SK-N-SH (cell line): ENCODE measurements at regions not wholly inside any gene's neighbourhood (a gene's known extent, or its start where the extent isn't known, plus 50 kb on each side); places are given as distances from the start of the nearest gene placed in this dataset.

Experiments used
- CTCF ChIA-PET: fragments of 300-600, 350-600 bp; formaldehyde crosslinking; extraction: SDS; loops from one replicate; lab custom pipeline; 2021; lab: Yijun Ruan, JAX
- POLR2A ChIA-PET: fragments of 350-600 bp; sonication (Branson Sonifier 250); formaldehyde crosslinking; extraction: SDS; loops from one replicate; lab custom pipeline; 2020; ENCODE audit warnings: antibody characterized with exemption, inconsistent platforms; lab: Yijun Ruan, JAX
- DNase-seq: peaks from one replicate; pipeline ENCODE4 v3.0.0; 2012
- H2AFZ ChIP-seq: fragments of 200-600 bp; sonication (generic); 2 replicates; pipeline ENCODE4 v1.8.1; 2016; ENCODE audit warnings: antibody characterized with exemption, mild to moderate bottlenecking, low read depth
- H3F3A ChIP-seq: fragments of 200-600 bp; sonication (generic); replicated peaks from 2 replicates; pipeline ENCODE3; 2016; ENCODE audit warnings: antibody characterized with exemption, mild to moderate bottlenecking; ENCODE audit not compliant: insufficient read depth
- H3K27ac ChIP-seq, 2 experiments: fragments of 200-500 bp in 1 of 2; fragments of 200-600 bp in 1 of 2; sonication (Bioruptor generic) in 1 of 2; sonication (generic), shearing (Covaris generic) in 1 of 2; 2 replicates each; pipeline versions ENCODE4 v1.5.1 to v1.6.1; 2014 to 2016; ENCODE audit warnings: low read depth in 2 of 2, inconsistent platforms in 1 of 2, low read length in 1 of 2, mild to moderate bottlenecking in 1 of 2, mixed read lengths in 1 of 2
- H3K27me3 ChIP-seq: fragments of 200-600 bp; sonication (generic), shearing (Covaris generic); 2 replicates; pipeline ENCODE4 v1.6.1; 2016; ENCODE audit warnings: mixed run types; ENCODE audit not compliant: insufficient read depth
- H3K36me3 ChIP-seq, 2 experiments: fragments of 200-500 bp in 1 of 2; fragments of 200-600 bp in 1 of 2; sonication (Bioruptor generic) in 1 of 2; sonication (generic) in 1 of 2; replicated peaks in 1 of 2; 2 replicates each; pipeline versions ENCODE3 to v1.5.1; 2014 to 2016; ENCODE audit warnings: low read length in 1 of 2, mild to moderate bottlenecking in 1 of 2; ENCODE audit not compliant: insufficient read depth in 2 of 2, control insufficient read depth in 1 of 2
- H3K4me1 ChIP-seq, 2 experiments: fragments of 200-500 bp in 1 of 2; fragments of 200-600 bp in 1 of 2; sonication (Bioruptor generic) in 1 of 2; sonication (generic), shearing (Covaris generic) in 1 of 2; 2 replicates each; pipeline versions ENCODE4 v1.5.1 to v1.6.1; 2014 to 2016; ENCODE audit warnings: low read depth in 1 of 2, low read length in 1 of 2, mixed run types in 1 of 2; ENCODE audit not compliant: insufficient read depth in 2 of 2, control insufficient read depth in 1 of 2
- H3K4me2 ChIP-seq: fragments of 200-600 bp; sonication (generic), shearing (Covaris generic); 2 replicates; pipeline ENCODE4 v1.6.1; 2017; ENCODE audit warnings: mixed run types
- H3K4me3 ChIP-seq, 2 experiments: fragments of 200-500 bp in 1 of 2; fragments of 200-600 bp in 1 of 2; sonication (Bioruptor generic) in 1 of 2; sonication (generic), shearing (Covaris generic) in 1 of 2; 2 replicates each; pipeline versions ENCODE4 v1.5.1 to v1.8.1; 2014 to 2016; ENCODE audit warnings: low read depth in 2 of 2, inconsistent platforms in 1 of 2, low read length in 1 of 2, mild to moderate bottlenecking in 1 of 2, mixed read lengths in 1 of 2, moderate library complexity in 1 of 2
- H3K79me2 ChIP-seq: fragments of 200-600 bp; sonication (generic); 2 replicates; pipeline ENCODE4 v1.8.1; 2017; ENCODE audit warnings: mild to moderate bottlenecking; ENCODE audit not compliant: insufficient read depth
- H3K9ac ChIP-seq: fragments of 200-600 bp; sonication (generic); 2 replicates; pipeline ENCODE4 v1.6.1; 2017; ENCODE audit warnings: mixed run types
- H3K9me2 ChIP-seq: fragments of 200-600 bp; sonication (generic); 2 replicates; pipeline ENCODE4 v1.6.1; 2017; ENCODE audit warnings: mixed run types
- H3K9me3 ChIP-seq: fragments of 200-600 bp; sonication (generic); 2 replicates; pipeline ENCODE4 v1.6.1; 2017; ENCODE audit warnings: mixed run types, mild to moderate bottlenecking, moderate library complexity
- H4K20me1 ChIP-seq: fragments of 200-600 bp; sonication (generic); 2 replicates; pipeline ENCODE4 v1.6.1; 2017; ENCODE audit warnings: mild to moderate bottlenecking, mixed run types; ENCODE audit not compliant: insufficient read depth
- CHD2 ChIP-seq: fragments of 150-350 bp; IDR thresholded peaks from 2 replicates; pipeline ENCODE4 v1.6.1; 2018; ENCODE audit warnings: low read length; ENCODE audit not compliant: partially characterized antibody
- ELF1 ChIP-seq: IDR thresholded peaks from 2 replicates; pipeline ENCODE4 v1.4.0; 2012
- EP300 ChIP-seq, 2 experiments: IDR thresholded peaks; 2 replicates each; pipeline versions ENCODE4 v1.4.0 to v1.6.1; 2012; ENCODE audit warnings: borderline replicate concordance in 1 of 2, low read depth in 1 of 2, low read length in 1 of 2
- EZH2phosphoT487 ChIP-seq: fragments of 200-600 bp; sonication (generic); IDR thresholded peaks from 2 replicates; pipeline ENCODE4 v1.6.1; 2017; ENCODE audit warnings: low read depth, mixed run types, mild to moderate bottlenecking, antibody characterized with exemption, moderate library complexity, borderline replicate concordance
- FOSL2 ChIP-seq: IDR thresholded peaks from 2 replicates; pipeline ENCODE4 v1.4.0; 2012; ENCODE audit warnings: low read depth, mild to moderate bottlenecking, moderate library complexity, borderline replicate concordance
- FOXJ3 ChIP-seq: sonication (generic); formaldehyde crosslinking; IDR thresholded peaks from 2 replicates; pipeline ENCODE4 v1.5.1; 2020; ENCODE audit warnings: mild to moderate bottlenecking, missing genetic modification reagents
- MEF2A ChIP-seq: IDR thresholded peaks from 2 replicates; pipeline ENCODE4 v1.4.0; 2012; ENCODE audit warnings: low read depth, borderline replicate concordance
- MXI1 ChIP-seq: IDR thresholded peaks from 2 replicates; pipeline ENCODE4 v1.6.1; 2012; ENCODE audit warnings: mild to moderate bottlenecking, low read depth, low read length, improper control_type of control experiment
- NFIC ChIP-seq: IDR thresholded peaks from 2 replicates; pipeline ENCODE4 v1.4.0; 2012; ENCODE audit warnings: borderline replicate concordance
- SIN3A ChIP-seq: IDR thresholded peaks from 2 replicates; pipeline ENCODE4 v1.6.1; 2012; ENCODE audit warnings: low read depth, mild to moderate bottlenecking, low read length, moderate library complexity, borderline replicate concordance
- SMC3 ChIP-seq: IDR thresholded peaks from 2 replicates; pipeline ENCODE4 v1.6.1; 2012; ENCODE audit warnings: low read depth, low read length, improper control_type of control experiment
- TAF1 ChIP-seq: IDR thresholded peaks from 2 replicates; pipeline ENCODE4 v1.6.1; 2012; ENCODE audit warnings: low read depth, mild to moderate bottlenecking, low read length, moderate library complexity, borderline replicate concordance
- TCF12 ChIP-seq: IDR thresholded peaks from 2 replicates; pipeline ENCODE4 v1.4.0; 2012
- YY1 ChIP-seq: IDR thresholded peaks from 2 replicates; pipeline ENCODE4 v1.4.0; 2012; ENCODE audit warnings: low read depth, mild to moderate bottlenecking
- WGBS: methylation state at CpG from one replicate; pipeline ENCODE4 v1.1.6; 2017; ENCODE audit warnings: low lambda C conversion rate; 5-methylcytosine and 5-hydroxymethylcytosine counted together
- TF ChIP-seq, protein P1 (sequence below): IDR thresholded peaks from 2 replicates; pipeline ENCODE4 v1.4.0; 2012; ENCODE audit warnings: low read depth, borderline replicate concordance
- TF ChIP-seq, protein P2 (sequence below): IDR thresholded peaks from 2 replicates; pipeline ENCODE4; 2012
- TF ChIP-seq, protein P3 (sequence below): IDR thresholded peaks from 2 replicates; pipeline ENCODE4 v1.6.1; 2012; ENCODE audit warnings: mild to moderate bottlenecking, low read depth, low read length, moderate library complexity

DNA sequence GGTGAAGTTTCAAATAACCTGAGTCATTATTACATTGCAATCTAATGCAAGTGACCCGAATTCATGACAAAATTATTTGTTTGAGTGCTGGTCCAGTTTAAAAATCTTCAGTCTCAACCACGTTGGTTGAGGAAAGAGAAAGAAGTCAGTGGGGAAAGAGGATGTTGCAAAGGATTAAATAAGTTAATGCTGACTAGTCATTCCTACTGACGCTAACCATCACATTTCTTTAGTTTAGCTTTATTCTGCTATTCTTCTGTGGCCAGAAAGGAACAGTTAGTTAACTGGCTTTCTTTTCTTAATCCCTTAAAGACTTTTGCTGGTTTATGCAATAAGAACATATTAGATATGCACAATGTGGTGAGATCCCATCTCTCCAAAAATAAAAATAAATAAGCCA, 143.8 kb upstream of the FAM83B start:
- TF ChIP-seq, protein P1, sequence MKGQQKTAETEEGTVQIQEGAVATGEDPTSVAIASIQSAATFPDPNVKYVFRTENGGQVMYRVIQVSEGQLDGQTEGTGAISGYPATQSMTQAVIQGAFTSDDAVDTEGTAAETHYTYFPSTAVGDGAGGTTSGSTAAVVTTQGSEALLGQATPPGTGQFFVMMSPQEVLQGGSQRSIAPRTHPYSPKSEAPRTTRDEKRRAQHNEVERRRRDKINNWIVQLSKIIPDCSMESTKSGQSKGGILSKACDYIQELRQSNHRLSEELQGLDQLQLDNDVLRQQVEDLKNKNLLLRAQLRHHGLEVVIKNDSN: no peak
- no peak for TF ChIP-seq MXI1
- no peak for DNase-seq
- 4% methylated on average over 3 of the region's 3 CpGs for WGBS

DNA sequence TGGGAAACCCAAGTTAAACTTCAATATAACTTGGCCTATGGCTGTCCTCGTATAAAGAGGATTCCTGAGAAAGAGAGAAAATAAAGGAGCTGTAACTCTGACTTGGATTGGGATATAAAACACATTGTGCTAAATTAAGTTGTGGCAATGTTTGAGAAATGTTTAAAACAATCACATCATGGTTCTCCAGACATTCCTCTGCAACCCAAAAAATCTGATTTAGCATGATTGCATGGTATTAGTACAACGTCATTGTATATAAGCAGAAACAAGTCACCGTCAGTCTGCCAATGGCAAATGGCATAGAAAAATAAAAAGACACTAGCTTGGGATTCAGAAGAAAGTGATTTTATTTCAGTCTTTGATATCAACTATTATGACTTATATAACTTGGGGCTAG, 140.2 kb upstream of the FAM83B start:
- 0% methylated on average over 3 of the region's 3 CpGs for WGBS
- Histone ChIP-seq H3K79me2 (no peaks in the 10 kb centered on the region), H3F3A (no peaks in the 10 kb centered on the region)
- TF ChIP-seq TCF12 (no peak), MXI1 (no peak), SMC3 (no peak), EP300 (IDR thresholded peaks at IDR 0.05; ENCODE audit: borderline replicate concordance in 1 of 2, low read depth in 1 of 2, low read length in 1 of 2) (no peak), CHD2 (no peak), EZH2phosphoT487 (no peak), FOXJ3 (CRISPR knock-in tag) (no peak), FOSL2 (no peak), ELF1 (no peak), MEF2A (no peak), NFIC (no peak), YY1 (no peak), TAF1 (no peak), SIN3A (no peak)
- TF ChIP-seq, protein P2, sequence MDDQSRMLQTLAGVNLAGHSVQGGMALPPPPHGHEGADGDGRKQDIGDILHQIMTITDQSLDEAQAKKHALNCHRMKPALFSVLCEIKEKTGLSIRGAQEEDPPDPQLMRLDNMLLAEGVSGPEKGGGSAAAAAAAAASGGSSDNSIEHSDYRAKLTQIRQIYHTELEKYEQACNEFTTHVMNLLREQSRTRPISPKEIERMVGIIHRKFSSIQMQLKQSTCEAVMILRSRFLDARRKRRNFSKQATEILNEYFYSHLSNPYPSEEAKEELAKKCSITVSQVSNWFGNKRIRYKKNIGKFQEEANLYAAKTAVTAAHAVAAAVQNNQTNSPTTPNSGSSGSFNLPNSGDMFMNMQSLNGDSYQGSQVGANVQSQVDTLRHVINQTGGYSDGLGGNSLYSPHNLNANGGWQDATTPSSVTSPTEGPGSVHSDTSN: no peak
- TF ChIP-seq, protein P3, sequence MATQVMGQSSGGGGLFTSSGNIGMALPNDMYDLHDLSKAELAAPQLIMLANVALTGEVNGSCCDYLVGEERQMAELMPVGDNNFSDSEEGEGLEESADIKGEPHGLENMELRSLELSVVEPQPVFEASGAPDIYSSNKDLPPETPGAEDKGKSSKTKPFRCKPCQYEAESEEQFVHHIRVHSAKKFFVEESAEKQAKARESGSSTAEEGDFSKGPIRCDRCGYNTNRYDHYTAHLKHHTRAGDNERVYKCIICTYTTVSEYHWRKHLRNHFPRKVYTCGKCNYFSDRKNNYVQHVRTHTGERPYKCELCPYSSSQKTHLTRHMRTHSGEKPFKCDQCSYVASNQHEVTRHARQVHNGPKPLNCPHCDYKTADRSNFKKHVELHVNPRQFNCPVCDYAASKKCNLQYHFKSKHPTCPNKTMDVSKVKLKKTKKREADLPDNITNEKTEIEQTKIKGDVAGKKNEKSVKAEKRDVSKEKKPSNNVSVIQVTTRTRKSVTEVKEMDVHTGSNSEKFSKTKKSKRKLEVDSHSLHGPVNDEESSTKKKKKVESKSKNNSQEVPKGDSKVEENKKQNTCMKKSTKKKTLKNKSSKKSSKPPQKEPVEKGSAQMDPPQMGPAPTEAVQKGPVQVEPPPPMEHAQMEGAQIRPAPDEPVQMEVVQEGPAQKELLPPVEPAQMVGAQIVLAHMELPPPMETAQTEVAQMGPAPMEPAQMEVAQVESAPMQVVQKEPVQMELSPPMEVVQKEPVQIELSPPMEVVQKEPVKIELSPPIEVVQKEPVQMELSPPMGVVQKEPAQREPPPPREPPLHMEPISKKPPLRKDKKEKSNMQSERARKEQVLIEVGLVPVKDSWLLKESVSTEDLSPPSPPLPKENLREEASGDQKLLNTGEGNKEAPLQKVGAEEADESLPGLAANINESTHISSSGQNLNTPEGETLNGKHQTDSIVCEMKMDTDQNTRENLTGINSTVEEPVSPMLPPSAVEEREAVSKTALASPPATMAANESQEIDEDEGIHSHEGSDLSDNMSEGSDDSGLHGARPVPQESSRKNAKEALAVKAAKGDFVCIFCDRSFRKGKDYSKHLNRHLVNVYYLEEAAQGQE: no peak
- TF ChIP-seq, all 33 proteins: peak for 0
- Histone ChIP-seq H3K9me2 (no peaks in the 10 kb centered on the region), H4K20me1 (no peaks in the 10 kb centered on the region), H3K27ac (no peak overlapping the region), H3K9ac (no peak overlapping the region), H3K4me2 (no peak overlapping the region), H2AFZ (no peak overlapping the region), H3K4me1 (no peaks in the 10 kb centered on the region), H3K27me3 (no peaks in the 10 kb centered on the region; the same call in 1 of the 2 replicates), H3K36me3 (no peaks in the 10 kb centered on the region), H3K4me3 (no peak overlapping the region), H3K9me3 (no peaks in the 10 kb centered on the region)
- ChIA-PET CTCF (interaction anchor here (1.4 to 1.8 kb wide), 2 partner anchors 10 to 12 kb away, joined by 4 to 14 read pairs; no protein-coding TSS in a partner anchor), POLR2A (no interaction called here)
- DNase-seq: no peak

More for the DNA sequence above, 143.8 kb upstream of the FAM83B start:
- Histone ChIP-seq H3F3A (no peaks in the 10 kb centered on the region), H3K27ac (no peak overlapping the region), H3K9ac (no peak overlapping the region), H3K9me3 (no peaks in the 10 kb centered on the region), H3K9me2 (no peaks in the 10 kb centered on the region), H3K27me3 (peaks cover 6% of the 10 kb centered on the region), H4K20me1 (no peaks in the 10 kb centered on the region), H3K4me2 (no peak overlapping the region), H3K36me3 (no peaks in the 10 kb centered on the region), H3K4me1 (no peaks in the 10 kb centered on the region; a peak in 1 of 4 replicates), H3K4me3 (no peak overlapping the region), H2AFZ (no peak overlapping the region), H3K79me2 (no peaks in the 10 kb centered on the region)
- CTCF ChIA-PET: interaction anchor here (1.2 to 1.7 kb wide), 3 partner anchors 15 to 34 kb away, joined by 4 to 5 read pairs (median 4); no protein-coding TSS in a partner anchor
- POLR2A ChIA-PET: no interaction called here
